Hematopoietic multipotent progenitor cell treated with erythropoietin and hydrocortisone succinate and interleukin-3 and kit ligand, for 17 days (in vitro differentiated cells): ENCODE measurements at regions not wholly inside any gene's neighbourhood (a gene's known extent, or its start where the extent isn't known, plus 50 kb on each side); places are given as distances from the start of the nearest gene placed in this dataset.
"Not testable (repeated sequence)": the region's sequence is repeated elsewhere in the genome, so short reads cannot be mapped to it uniquely, and the experiment has no call there.

Experiments used
- DNase-seq: peaks from one replicate; pipeline ENCODE4 v3.0.0-alpha.2; 2015; ENCODE audit warnings: low spot score

DNA sequence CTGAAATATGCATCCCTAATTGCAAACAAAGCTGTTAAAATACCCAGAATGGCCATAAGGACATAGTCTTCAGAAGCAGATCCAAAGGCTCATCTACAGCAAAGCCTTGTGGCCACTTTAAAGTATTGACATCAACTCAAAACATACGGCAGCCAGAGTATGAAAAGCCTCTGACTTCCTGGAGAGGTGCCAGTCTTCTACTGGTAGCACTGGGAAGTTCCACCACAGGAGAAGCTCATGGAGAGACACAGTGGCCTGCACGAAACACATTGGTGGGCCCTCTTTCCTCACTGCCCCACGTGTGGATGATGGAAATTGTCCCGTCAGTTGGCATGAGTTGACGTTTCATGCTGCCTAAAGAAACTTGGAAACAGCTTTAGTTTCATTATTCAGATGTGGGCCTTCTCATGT is 202.6 kb upstream of the HEY2 start:
- DNase-seq: no peak

DNA sequence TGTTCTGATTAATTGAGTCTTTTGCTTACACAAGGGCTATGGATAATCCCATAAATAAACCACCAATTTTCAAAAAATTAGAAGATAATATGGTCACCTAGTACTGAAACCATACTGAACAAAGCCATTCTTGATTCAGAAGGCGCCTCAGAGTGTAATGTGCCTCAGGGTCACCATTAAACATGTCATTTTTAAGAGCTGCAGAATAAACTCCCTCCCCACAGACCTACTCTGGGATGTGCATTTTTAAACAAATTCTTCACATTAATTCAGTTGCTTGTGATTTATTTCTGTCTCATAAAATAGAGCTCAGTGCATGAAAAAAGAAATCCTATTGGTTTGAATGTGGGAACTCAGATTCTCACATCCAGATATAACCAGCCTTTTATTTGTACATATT is 202.1 kb upstream of the HEY2 start:
- no peak for DNase-seq

DNA sequence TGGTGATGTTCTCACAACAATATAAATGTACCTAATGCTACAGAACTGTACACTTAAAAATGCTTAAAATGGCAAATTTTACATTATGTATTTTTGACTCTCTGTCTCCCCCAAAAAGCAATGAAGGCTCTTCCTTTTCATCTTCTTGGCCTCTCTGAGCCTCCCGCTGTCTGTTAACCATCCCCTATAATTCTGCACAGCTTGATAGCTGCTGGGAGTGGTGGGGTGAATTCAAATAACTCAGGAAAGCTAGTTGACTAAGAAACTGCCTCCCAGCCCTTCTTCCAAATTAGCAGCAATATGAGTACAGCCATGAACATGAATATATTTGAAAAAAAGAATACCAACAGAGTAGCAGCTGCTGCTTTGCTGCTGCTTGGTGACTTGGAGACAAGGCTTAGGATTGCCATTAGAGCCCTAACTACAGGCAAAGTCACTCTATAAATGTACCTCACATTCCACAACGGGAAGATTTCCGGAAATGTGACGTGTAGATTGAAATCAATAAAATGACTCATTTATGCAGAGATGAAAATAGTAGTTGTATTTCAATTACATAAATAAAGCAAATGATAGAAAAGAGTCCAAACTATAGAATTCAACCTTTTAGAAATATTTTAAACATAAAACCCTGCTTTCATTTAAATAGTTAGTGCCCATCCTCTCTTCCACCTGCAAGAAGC is 200.1 kb upstream of the HEY2 start:
- no peak for DNase-seq

DNA sequence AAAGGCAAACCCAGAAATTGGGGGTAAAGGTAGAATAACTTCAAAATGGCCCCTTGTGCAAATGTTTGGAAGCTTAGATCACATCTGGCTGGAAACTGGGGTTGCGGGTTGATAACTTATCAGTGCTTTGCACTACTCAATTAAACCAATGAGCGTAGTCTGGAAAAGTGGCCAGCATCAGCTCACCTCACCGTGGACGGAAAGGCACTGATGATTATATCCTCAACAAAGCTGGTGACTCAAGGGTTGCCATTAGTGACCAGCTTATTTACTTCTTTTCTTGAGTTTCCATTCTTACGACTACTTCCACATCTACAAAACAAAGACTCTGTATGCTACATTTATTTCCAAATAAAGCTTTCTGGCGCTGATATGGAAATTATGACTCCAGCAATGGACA is 198.5 kb upstream of the HEY2 start:
- DNase-seq: no peak

DNA sequence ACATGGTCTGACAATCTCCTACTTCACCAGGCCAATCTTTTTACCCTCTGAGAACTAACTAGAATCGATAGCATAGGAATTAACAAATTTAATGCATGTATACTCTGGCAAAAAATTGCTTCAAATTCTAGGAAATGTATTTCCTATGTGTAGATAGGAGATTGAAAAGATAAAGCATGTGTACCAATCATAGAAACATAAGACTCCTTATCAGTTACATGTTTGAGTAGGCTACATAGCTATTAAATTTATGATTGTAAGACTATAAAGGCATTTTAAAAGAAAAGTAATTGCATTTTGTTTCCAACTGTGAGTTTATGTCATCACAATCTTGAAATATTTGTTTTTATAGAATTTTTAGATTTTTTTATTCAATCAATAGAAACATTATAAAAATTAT is 196.6 kb upstream of the HEY2 start:
- no peak for DNase-seq

DNA sequence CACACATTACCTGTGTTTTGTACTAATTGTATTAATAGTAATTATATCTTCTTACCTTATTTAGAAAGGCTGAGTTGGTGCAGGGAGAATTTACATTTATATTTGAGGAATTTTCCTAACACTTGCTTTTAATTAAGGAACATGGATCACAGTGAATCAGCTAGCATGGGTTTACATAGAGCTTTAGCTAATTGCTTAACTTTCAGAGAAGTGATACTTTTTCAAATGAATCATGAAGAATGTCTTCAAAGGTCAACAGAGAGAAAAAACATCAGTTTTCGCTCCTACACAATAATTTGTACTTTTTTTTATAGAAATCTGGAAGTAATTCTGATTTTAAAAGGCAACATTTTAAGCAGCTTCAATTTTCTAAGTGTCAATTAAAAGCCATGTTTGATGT is 195.0 kb upstream of the HEY2 start:
- DNase-seq: no peak

DNA sequence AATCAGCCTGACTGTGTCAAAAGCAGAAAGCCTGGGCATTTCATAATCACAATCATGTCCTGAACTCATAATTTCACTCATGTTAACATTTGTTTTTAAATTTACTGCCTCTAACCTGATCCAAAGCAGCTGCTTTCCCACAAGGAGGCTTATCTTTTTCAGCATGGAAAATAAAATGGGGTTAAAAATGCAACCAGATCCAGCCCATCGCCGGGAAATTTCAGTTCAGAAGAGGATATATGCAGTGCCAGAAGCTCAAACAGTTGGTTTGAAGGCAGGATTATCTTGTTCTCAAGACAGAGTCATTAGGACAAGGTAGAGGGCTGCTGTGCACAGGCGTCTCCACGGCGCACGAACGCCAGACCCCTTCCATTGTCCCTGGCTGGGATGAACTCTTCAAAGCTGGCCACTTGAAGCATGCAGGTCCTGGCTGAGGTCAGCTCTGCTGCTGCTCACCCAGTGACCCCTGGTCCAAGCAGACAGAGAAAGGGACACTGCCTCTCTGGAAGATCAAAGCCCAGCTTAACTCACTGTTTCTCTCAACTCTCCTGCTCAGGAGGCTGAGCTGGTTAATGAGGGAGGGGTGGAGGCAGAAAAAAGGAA is 191.1 kb upstream of the HEY2 start:
- no peak for DNase-seq

DNA sequence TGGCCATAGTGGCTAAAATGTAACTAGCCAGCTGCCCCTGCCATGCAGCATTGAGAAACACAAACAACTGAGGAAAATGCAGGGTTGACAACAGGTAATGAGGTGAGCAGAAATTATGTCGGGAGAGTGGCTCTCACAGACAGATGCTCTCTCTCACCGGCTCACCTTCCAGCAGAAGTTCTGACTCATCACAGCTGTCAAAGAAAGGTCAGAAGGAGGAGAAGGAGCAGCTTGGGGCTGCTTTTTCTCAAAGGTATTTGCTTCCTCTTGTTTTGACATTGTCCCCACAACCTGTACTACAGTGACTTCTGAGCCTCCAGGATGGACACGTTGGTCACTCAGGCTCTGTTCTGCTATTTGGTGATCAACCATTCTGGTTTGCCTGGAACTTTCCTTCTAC is 190.5 kb upstream of the HEY2 start:
- DNase-seq: no peak

DNA sequence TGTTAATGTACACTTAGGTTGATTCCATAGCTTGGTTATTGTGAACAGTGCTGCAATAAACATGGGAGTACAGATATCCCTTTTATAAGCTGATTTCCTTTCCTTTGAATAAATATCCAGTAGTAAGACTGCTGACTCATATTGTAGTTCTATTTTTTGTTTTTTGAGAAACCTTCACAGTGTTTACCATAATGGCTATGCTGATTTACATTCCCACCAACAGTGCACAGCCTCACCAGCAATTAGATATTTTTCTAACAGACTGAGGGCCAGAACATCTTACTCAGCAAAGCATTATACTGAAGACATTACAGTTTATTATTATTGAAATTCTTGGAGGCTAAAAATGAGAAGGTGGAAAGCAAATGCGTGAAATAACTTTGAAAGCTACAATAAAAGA is 187.3 kb upstream of the HEY2 start:
- no peak for DNase-seq

DNA sequence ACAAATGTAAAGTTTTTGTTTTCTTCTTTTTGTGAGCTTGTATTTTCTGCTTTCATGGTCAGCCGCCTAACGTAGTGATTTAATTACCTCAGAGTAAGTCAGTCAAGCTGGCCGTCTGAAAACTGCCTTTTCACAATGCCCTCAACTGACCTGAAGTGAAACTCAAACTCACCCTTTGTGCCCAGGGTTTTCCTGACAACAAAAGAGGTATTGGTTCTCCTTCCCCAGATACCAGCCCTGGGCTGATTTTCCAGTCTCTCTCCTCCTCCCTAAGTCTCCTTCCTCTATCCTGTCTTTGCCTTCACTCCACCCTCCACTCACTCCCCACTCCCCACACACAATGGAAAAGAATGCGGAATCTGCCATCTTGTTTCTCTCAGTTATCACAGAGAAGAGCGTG is 184.5 kb upstream of the HEY2 start:
- no peak for DNase-seq

DNA sequence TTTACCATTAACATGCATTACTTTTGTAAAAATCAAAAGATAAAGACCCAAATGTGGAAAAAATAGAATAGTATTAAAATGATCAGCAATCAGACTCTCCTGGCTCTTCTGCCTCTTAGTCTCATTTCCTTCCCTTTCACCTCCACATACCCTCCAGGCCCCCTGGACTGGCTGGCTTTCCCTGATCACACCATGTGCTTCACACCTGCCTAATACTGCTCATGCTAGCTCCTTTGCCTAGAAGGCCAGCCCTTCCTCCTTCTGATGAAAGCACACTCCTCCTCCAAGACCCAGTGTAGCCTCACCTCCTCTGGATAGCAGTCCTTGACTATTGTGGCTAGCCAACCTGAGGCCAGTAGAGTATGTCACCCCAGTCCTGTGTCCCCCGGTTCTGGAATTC is 182.0 kb upstream of the HEY2 start:
- DNase-seq: no peak

DNA sequence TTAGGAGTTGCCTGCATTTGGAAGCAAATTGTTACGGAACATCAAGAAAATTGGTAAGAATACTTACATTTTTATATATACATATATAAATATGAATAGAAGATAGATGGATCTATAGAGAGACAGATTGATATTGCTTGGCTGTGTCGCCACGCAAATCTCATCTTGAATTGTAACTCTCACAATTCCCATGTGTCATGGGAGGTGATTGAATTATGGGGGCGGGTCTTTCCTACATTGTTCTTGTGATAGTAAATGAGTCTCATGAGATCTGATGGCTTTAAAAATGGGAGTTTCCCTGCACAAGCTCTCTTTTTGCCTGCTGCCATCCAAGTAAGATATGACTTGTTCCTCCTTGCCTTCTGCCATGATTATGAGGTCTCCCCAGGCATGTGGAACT is 180.8 kb upstream of the HEY2 start:
- DNase-seq: no peak

DNA sequence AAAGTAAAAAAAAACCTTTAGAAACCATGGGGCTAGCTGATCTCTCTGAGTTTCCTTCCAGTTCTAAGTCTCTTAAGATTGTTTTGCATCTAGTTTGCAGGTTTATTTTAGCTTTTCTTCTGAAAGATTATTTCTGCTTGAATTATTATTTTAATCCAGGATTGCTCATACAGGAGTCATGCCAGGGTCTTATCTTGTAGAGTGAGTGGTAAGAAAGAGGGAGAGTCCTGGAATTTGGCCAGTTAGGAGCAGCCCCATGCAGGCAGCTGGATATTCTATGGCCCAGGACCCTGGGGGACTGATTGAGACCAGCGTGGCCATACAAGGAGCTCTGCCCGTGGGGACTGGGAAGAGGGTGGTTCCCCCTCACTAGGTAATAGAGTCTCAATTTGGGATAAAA is 178.9 kb upstream of the HEY2 start:
- DNase-seq: no peak

DNA sequence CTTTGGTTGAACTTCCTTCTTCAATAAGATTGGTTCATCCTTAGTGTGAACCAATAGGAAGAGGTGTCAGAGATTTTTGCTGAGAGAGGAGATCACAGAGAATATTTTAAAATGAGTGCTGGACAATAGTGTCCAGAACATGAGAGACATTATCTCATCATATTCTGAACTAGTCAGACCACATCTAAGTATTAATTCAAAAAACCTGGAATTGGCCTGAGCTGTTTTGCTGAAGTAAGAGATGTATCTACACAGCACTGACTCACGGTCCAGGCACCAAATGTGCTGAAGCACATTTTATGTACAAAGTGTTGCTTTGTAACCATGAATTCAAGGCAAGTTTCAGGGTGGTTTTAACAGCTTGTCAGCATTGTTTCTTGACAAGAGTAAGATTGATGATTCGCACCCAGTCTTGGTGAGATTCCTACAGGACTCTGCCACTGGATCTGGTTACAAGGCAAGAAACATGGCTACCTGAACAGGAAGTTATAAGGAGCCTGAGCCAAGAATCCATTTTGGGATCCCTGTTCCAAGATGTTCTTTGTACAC is 178.2 kb upstream of the HEY2 start:
- DNase-seq: no peak

DNA sequence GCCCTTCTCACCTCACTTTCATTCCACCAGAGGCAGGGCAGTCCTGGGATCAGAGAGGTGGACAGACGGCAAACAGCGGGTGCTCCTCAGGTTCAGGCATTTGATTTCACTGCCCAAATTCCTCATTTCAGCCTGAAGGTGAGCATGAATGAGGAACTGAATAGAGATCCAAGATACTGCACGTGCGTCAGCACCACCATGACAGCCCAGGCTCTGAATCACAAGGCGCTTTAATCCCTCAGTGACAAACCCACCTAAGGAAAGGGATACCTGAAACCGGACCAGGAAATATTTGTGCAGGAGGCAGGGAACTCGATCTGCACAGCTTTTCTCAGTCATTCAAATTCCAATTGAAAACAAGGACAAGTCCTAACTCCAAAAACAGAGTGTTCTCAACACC is 174.8 kb upstream of the HEY2 start:
- no peak for DNase-seq

DNA sequence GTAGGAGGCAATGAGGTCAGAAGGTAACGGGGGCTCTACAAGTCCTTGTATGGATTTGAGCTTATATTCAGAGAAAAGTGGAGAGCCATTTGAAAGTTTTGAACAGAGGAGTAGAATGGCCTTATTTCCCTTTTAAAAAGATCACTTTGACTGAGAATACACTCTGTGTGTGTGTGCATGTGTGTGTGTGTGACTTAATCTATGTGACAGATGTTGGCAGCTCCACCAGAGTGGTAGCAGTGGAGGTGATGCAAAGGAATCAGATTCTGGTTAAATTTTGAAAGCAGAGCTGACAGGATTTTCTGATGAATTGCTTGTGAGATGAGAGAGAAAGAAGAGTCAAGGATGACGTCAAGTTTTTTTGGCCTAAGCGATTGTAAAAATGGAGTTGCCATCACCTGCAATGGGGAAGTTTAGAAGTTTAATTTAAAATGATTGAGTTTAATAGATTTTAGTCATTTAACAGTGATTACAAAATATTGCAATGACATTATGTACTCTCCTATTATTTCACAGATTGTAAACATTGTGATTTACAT is 172.2 kb upstream of the HEY2 start:
- no peak for DNase-seq

DNA sequence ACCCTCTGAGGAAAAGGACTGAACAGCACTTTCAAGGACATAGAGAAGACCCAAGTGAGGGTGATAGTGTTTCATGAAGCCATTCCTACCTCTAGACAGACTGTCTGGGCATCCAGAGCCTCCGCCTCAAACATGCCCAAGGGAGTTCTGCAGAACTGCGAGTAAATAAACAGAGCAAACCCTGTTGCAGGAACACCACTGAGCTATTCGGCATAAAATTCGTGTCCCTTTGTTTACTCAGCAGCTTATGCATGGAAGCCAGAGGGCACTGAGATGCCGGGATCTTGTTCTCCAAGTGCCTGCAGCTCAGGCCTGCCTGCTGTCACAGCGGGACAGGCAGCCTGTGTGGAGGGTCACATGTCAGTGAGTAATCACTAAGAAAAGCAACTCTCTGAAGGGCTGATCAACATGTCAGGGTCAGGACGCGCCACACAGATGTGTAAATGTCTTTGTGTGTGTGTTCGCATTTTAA is 164.9 kb upstream of the HEY2 start:
- DNase-seq: no peak

DNA sequence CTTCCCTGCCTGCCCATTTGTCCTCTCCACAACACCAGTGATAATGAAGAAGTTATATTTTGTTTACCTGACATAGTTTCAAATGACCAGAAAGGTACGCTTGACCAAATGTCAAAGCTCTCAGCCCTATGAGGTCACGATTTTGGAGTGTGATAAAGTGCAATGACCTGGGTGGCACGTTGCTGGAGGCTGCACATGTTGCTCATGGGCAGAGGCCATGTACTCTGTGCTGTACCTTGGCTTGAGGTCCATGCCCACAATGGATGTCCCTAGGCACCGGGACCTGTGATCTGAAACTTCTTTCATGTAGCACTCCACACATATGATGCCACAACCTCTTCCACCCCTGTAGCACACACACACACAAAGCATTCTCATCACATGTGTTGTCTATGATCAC is 164.0 kb upstream of the HEY2 start:
- no peak for DNase-seq

DNA sequence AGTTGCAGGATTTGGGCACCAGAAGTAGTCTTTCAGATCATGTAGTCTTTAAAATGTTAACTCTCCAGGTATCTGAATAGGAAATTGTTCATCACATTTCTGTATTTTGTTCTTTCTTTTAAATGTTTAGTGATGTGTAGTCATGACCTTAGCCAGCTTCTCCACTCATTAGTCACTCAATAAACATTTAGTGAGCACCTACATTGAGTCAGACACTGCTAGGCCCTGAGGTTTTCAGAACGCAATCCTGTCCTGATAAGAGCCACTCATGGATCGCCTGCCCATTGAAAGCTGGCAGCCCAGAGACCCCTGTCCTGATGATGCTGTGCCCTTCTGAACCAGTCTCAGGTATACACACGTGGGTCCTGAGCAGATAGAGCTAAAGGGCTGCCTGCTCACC is 163.4 kb upstream of the HEY2 start:
- DNase-seq: no peak

DNA sequence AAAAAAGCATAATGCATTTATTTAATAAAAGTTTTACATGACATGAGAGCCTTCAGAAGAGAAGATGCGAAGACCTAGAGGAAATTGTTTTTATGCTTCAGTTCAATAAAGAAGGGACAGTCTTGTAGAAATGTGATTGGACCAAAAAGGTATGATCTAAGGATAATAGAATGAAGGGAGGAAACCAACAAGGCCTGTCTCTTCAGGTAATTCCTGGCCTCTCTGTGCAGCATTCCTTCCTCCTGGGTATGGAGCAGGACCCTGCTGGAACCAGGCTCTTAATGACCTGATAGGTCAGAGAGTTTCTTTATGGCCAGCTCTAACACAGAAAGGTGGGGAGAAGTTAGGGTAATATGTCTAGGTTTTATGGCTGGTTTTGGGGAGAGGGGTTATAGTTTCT is 162.8 kb upstream of the HEY2 start:
- DNase-seq: no peak

DNA sequence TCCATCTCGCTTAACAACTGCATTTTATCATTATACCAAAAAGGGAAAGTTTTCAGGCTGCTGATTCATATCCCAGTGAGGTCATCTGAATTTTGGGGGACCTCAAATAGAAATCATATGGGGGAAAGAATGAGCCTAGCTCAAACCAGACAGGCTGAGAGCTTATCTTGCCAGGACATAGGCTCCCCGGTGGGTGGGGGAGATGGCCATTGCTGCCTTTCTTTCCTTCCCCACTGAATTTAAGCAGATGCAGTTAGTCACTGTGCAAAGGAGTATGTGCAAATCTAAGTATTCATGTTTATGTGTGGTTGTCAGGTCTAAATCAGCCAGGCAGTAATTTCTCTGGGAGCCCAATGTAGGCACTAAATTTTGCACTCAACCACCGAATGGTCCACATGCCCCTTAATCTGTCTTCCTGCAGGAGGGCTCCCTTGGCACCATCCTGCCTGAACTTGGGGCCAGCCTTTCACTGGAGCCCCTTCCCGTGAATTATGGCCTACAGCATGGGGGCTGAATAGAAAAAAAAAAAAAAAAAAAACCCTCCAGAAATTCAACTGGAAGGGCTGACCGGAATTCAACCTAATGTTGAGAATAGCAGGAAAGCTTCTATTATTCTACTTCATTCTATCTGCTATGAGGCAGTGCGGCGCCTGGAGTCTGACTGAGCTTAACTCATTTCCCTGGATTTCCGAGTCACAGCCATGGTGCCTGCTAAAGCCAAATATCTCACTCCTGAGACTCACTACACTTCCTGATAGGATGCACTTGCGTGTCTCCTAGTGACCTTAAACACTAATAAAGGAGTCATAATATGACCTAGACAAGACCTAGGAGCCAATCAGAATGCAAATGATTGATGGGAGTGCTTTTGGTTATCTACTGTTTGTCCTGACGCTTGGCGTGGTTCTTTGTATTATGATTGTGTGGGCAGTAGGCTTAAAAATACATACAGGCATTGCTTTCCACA is 161.5 kb upstream of the HEY2 start:
- no peak for DNase-seq

DNA sequence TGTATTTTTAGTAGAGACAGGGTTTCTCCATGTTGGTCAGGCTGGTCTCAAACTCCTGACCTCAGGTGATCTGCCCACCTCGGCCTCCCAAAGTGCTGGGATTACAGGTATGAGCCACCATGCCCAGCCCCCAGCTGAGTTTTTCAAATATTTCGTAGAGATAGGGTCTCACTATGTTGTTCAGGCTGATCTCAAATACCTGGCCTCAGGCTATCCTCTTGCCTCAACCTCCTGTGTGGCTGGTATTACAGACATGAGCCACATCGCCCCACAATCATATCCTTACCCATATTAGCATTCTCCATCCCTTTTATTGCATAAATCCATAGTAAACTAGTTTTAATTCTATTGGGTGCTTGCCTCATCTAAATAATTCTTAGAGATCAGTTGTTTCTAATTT is 157.6 kb upstream of the HEY2 start:
- DNase-seq: not testable (repeated sequence)

DNA sequence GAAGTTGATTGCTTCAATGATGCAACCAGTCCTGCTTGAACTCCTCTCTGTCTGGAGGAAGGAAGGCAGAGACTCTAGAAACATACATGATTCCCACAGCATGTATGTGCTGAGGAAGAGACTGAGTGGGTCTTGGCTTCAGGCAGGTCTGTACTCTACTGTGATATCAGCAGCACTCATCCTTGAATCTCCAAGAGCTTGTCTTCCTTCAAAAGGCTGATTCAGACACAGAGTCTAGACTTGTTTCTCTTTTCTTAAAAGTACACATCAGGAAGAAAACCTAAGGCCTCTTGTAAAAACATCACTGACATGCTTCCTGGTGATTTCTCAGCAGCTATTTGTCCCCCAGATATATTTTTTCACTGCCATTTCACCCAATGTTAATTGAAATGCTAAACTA is 155.7 kb upstream of the HEY2 start:
- DNase-seq: no peak
